ENCODE measurements at regions not wholly inside any gene's neighbourhood (a gene's known extent, or its start where the extent isn't known, plus 50 kb on each side); places are given as distances from the start of the nearest gene placed in this dataset.

- no peak for DNase-seq (ENCODE audit: low spot score)
- Mint-ChIP-seq H3K36me3 (ENCODE audit: low read depth, unreplicated experiment) (no peaks in the 10 kb centered on the region), H3K27me3 (ENCODE audit: unreplicated experiment) (peaks cover 16% of the 10 kb centered on the region), H3K27ac (ENCODE audit: unreplicated experiment) (no peak overlapping the region), H3K4me1 (ENCODE audit: unreplicated experiment) (peaks cover 14% of the 10 kb centered on the region), H3K9me3 (ENCODE audit: unreplicated experiment) (no peaks in the 10 kb centered on the region), H3K4me3 (ENCODE audit: unreplicated experiment) (no peak overlapping the region)
- no peak for TF ChIP-seq CTCF (IDR thresholded peaks at IDR 0.05; ENCODE audit: unreplicated experiment)
Observed at GRCh38 chr10:78980815-78981214, 88.0 kb upstream of the ZMIZ1 start.

GRCh38 chr10:78981257-78981969 lies 87.4 kb upstream of the ZMIZ1 start:
- Mint-ChIP-seq H3K4me1 (ENCODE audit: unreplicated experiment) (peaks cover 12% of the 10 kb centered on the region), H3K27me3 (ENCODE audit: unreplicated experiment) (peaks cover 18% of the 10 kb centered on the region), H3K4me3 (ENCODE audit: unreplicated experiment) (no peak overlapping the region), H3K36me3 (ENCODE audit: low read depth, unreplicated experiment) (no peaks in the 10 kb centered on the region), H3K9me3 (ENCODE audit: unreplicated experiment) (no peaks in the 10 kb centered on the region), H3K27ac (ENCODE audit: unreplicated experiment) (no peak overlapping the region)
- TF ChIP-seq CTCF (IDR thresholded peaks at IDR 0.05; ENCODE audit: unreplicated experiment): no peak
- no peak for DNase-seq (ENCODE audit: low spot score)

GRCh38 chr10:78981970-78982281 lies 86.8 kb upstream of the ZMIZ1 start:
- Mint-ChIP-seq H3K4me1 (ENCODE audit: unreplicated experiment) (peaks cover 9% of the 10 kb centered on the region), H3K27me3 (ENCODE audit: unreplicated experiment) (peaks cover 19% of the 10 kb centered on the region), H3K36me3 (ENCODE audit: low read depth, unreplicated experiment) (no peaks in the 10 kb centered on the region), H3K4me3 (ENCODE audit: unreplicated experiment) (no peak overlapping the region), H3K27ac (ENCODE audit: unreplicated experiment) (no peak overlapping the region), H3K9me3 (ENCODE audit: unreplicated experiment) (no peaks in the 10 kb centered on the region)
- no peak for DNase-seq (ENCODE audit: low spot score)
- TF ChIP-seq CTCF (IDR thresholded peaks at IDR 0.05; ENCODE audit: unreplicated experiment): no peak

GRCh38 chr10:78982726-78983125 lies 86.0 kb upstream of the ZMIZ1 start:
- no peak for DNase-seq (ENCODE audit: low spot score)
- Mint-ChIP-seq H3K27ac (ENCODE audit: unreplicated experiment) (no peak overlapping the region), H3K9me3 (ENCODE audit: unreplicated experiment) (no peaks in the 10 kb centered on the region), H3K4me1 (ENCODE audit: unreplicated experiment) (peaks cover 9% of the 10 kb centered on the region), H3K4me3 (ENCODE audit: unreplicated experiment) (no peak overlapping the region), H3K36me3 (ENCODE audit: low read depth, unreplicated experiment) (no peaks in the 10 kb centered on the region), H3K27me3 (ENCODE audit: unreplicated experiment) (peaks cover 21% of the 10 kb centered on the region)
- no peak for TF ChIP-seq CTCF (IDR thresholded peaks at IDR 0.05; ENCODE audit: unreplicated experiment)

- H3K9me3 Mint-ChIP-seq (ENCODE audit: unreplicated experiment): no peaks in the 10 kb centered on the region
- H3K4me1 Mint-ChIP-seq (ENCODE audit: unreplicated experiment): peaks cover 9% of the 10 kb centered on the region
- no peak overlapping the region for H3K4me3 Mint-ChIP-seq (ENCODE audit: unreplicated experiment)
- H3K27ac Mint-ChIP-seq (ENCODE audit: unreplicated experiment): no peak overlapping the region
- H3K36me3 Mint-ChIP-seq (ENCODE audit: low read depth, unreplicated experiment): no peaks in the 10 kb centered on the region
- DNase-seq (ENCODE audit: low spot score): no peak
- peaks cover 15% of the 10 kb centered on the region for H3K27me3 Mint-ChIP-seq (ENCODE audit: unreplicated experiment)
- TF ChIP-seq CTCF (IDR thresholded peaks at IDR 0.05; ENCODE audit: unreplicated experiment): no peak
Observed at GRCh38 chr10:78983608-78984007, 85.2 kb upstream of the ZMIZ1 start.
